GM13977 (cell line): ENCODE measurements at regions not wholly inside any gene's neighbourhood (a gene's known extent, or its start where the extent isn't known, plus 50 kb on each side); places are given as distances from the start of the nearest gene placed in this dataset.

Source experiments
- DNase-seq: peaks from one replicate; pipeline ENCODE4 v3.0.0; 2012; ENCODE audit warnings: low spot score
- in situ Hi-C: fragments of 300-500 bp; cut with MboI; formaldehyde crosslinking; loops from one replicate; pipeline ENCODE4 v1.12.0; 2022; ENCODE audit warnings: low sequenced_read_pairs, low pct_unique_long_range_greater_than_20kb, mixed read lengths, inconsistent platforms; ENCODE audit not compliant: unreplicated experiment
- TF ChIP-seq, protein P1 (sequence below): IDR thresholded peaks from 2 replicates; pipeline ENCODE4 v1.5.1; 2012; ENCODE audit warnings: mild to moderate bottlenecking, control low read depth; ENCODE audit not compliant: insufficient read depth; ENCODE audit errors: extremely low read depth, missing control alignments

GRCh38 chr14:97414718-97415098 is 617.5 kb downstream of the VRK1 start:
- no peak for DNase-seq
- in situ Hi-C loops, result no loop called here
- TF ChIP-seq, protein P1, sequence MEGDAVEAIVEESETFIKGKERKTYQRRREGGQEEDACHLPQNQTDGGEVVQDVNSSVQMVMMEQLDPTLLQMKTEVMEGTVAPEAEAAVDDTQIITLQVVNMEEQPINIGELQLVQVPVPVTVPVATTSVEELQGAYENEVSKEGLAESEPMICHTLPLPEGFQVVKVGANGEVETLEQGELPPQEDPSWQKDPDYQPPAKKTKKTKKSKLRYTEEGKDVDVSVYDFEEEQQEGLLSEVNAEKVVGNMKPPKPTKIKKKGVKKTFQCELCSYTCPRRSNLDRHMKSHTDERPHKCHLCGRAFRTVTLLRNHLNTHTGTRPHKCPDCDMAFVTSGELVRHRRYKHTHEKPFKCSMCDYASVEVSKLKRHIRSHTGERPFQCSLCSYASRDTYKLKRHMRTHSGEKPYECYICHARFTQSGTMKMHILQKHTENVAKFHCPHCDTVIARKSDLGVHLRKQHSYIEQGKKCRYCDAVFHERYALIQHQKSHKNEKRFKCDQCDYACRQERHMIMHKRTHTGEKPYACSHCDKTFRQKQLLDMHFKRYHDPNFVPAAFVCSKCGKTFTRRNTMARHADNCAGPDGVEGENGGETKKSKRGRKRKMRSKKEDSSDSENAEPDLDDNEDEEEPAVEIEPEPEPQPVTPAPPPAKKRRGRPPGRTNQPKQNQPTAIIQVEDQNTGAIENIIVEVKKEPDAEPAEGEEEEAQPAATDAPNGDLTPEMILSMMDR, result no peak

GRCh38 chr14:97415907-97416306 is 618.7 kb downstream of the VRK1 start:
- DNase-seq, result no peak
- TF ChIP-seq, protein P1, result no peak
- in situ Hi-C loops, result no loop called here

DNA sequence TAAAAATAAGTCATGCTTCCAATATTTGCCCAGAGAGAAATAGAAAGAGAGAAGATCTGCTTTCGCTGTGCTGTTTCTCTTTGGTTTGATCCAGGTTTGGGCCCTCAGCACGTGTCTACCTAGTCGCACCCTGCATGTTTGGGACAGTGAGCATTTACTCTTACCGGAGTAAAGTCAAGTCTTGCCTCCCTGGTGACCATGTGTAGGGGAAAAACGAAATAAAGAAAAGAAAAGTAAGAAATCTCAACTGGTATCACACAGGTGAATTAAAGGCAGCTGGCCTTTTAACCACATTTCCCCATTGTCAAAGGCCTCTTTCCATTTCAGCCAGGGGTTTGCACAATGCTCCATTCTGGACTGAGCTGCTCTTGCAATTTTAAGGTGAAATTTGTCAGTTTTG is 619.4 kb downstream of the VRK1 start:
- in situ Hi-C loops, result no loop called here
- TF ChIP-seq, protein P1, result no peak
- DNase-seq, result no peak

- no peak for DNase-seq
- in situ Hi-C loops, result no loop called here
- TF ChIP-seq, protein P1, result no peak
These were observed 620.1 kb downstream of the VRK1 start for GRCh38 chr14:97417331-97417730.

DNA sequence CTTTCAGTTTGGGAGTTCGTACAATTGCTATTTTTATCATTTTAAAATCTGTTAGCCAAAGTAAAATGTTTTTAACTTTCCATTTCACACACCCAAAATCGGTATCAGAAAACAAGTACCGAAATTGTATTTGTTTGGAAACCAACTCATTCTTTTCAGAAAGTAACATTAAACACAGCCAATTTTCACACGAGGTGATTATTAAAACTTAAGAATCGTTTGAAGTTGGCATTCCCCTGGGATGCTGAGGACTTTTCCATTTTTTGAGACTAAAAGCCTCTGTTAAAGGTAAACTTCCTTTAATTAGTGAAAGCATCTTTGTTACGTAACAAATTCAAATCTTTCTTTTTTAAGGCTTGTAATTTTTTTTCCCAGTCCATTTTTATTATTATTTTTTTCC is 623.0 kb downstream of the VRK1 start:
- no peak for DNase-seq
- TF ChIP-seq, protein P1, result no peak
- in situ Hi-C loops, result no loop called here

GRCh38 chr14:97426776-97427175 is 629.6 kb downstream of the VRK1 start:
- TF ChIP-seq, protein P1, result no peak
- in situ Hi-C loops, result no loop called here
- no peak for DNase-seq
